CD4-positive, alpha-beta T cell (primary cell): ENCODE measurements at regions not wholly inside any gene's neighbourhood (a gene's known extent, or its start where the extent isn't known, plus 50 kb on each side); places are given as distances from the start of the nearest gene placed in this dataset.

Experiments used
- ATAC-seq: fragments of 200-7000 bp; cut with Tn5 transposase; one replicate; pipeline ENCODE4 v1.10.0; 2022; ENCODE audit warnings: mild to moderate bottlenecking; ENCODE audit not compliant: poor library complexity
- CTCF ChIA-PET: fragments of 350-600 bp; sonication (Branson Sonifier 250); formaldehyde crosslinking; loops from one replicate; lab custom pipeline; 2021; ENCODE audit warnings: antibody characterized with exemption, inconsistent platforms; lab: Charles Lee
- POLR2A ChIA-PET: fragments of 350-600 bp; sonication (Branson Sonifier 250); formaldehyde crosslinking; loops from one replicate; lab custom pipeline; 2021; ENCODE audit warnings: antibody characterized with exemption, inconsistent platforms; lab: Charles Lee
- DNase-seq, 14 experiments: peaks; one replicate each; pipeline ENCODE4 v3.0.0-alpha.2; 2013 to 2020; ENCODE audit warnings: mixed read lengths in 2 of 14
- H3K27ac ChIP-seq, 2 donors: one replicate each; pipeline versions ENCODE4 v1.5.1 to v1.7.0; 2013; ENCODE audit warnings: low read length in 2 of 2, low read depth in 1 of 2, mild to moderate bottlenecking in 1 of 2
- H3K27me3 ChIP-seq, 2 experiments: 1 replicate in 1 of 2; 2 replicates in 1 of 2; pipeline versions ENCODE4 v1.6.1 to v1.7.0; 2013; ENCODE audit warnings: low read length in 2 of 2, control low read depth in 1 of 2, mild to moderate bottlenecking in 1 of 2, moderate library complexity in 1 of 2; ENCODE audit not compliant: insufficient read depth in 2 of 2, control insufficient read depth in 1 of 2
- H3K36me3 ChIP-seq: one replicate; pipeline ENCODE4 v1.6.1; 2013; ENCODE audit warnings: low read length, control low read depth; ENCODE audit not compliant: insufficient read depth
- H3K4me1 ChIP-seq: one replicate; pipeline ENCODE4 v1.6.1; 2013; ENCODE audit warnings: low read length, control low read depth; ENCODE audit not compliant: insufficient read depth
- H3K4me3 ChIP-seq: one replicate; pipeline ENCODE4 v1.5.1; 2013; ENCODE audit warnings: mild to moderate bottlenecking, low read length, moderate library complexity
- H3K9me3 ChIP-seq, 2 experiments: 1 replicate in 1 of 2; 2 replicates in 1 of 2; pipeline versions ENCODE4 v1.6.1 to v1.7.0; 2013; ENCODE audit warnings: low read length in 2 of 2, mild to moderate bottlenecking in 2 of 2, control low read depth in 1 of 2, moderate library complexity in 1 of 2; ENCODE audit not compliant: control insufficient read depth in 1 of 2, insufficient read depth in 1 of 2
- H3K27ac Mint-ChIP-seq: one replicate; pipeline ENCODE4 v1.8.0; 2020; ENCODE audit warnings: mixed read lengths
- H3K27me3 Mint-ChIP-seq: one replicate; pipeline ENCODE4 v1.8.0; 2021; ENCODE audit warnings: mixed read lengths
- H3K36me3 Mint-ChIP-seq: one replicate; pipeline ENCODE4 v1.8.0; 2021; ENCODE audit warnings: low read depth, mixed read lengths
- H3K4me1 Mint-ChIP-seq: one replicate; pipeline ENCODE4 v1.8.0; 2021; ENCODE audit warnings: low read depth, mixed read lengths
- H3K4me3 Mint-ChIP-seq: one replicate; pipeline ENCODE4 v1.8.0; 2020; ENCODE audit warnings: mild to moderate bottlenecking, mixed read lengths
- H3K9me3 Mint-ChIP-seq: one replicate; pipeline ENCODE4 v1.8.0; 2020; ENCODE audit warnings: mixed read lengths
- CTCF ChIP-seq: fragments of 200-600 bp; IDR thresholded peaks from one replicate; pipeline ENCODE4 v1.8.0; 2022; ENCODE audit warnings: antibody characterized with exemption, mild to moderate bottlenecking
- intact Hi-C, 2 experiments: fragments of 100-400 bp; cut with DNase I in 1 of 2; cut with micrococcal nuclease in 1 of 2; formaldehyde crosslinking; loops; one replicate each; pipeline versions ENCODE4 v1.15.1 to v1.9.0; 2023 to 2025; cut with DNase I, micrococcal nuclease

GRCh38 chr5:57889558-57889957, 406.9 kb upstream of the ACTBL2 start:
- no peak for TF ChIP-seq CTCF
- intact Hi-C loops, result no loop called here
- Mint-ChIP-seq H3K27ac (no peak overlapping the region), H3K27me3 (no peaks in the 10 kb centered on the region), H3K4me3 (no peak overlapping the region), H3K36me3 (no peaks in the 10 kb centered on the region), H3K4me1 (no peaks in the 10 kb centered on the region), H3K9me3 (no peaks in the 10 kb centered on the region)
- no peak for ATAC-seq
- Histone ChIP-seq H3K36me3 (no peaks in the 10 kb centered on the region), H3K9me3 (no peaks in the 10 kb centered on the region), H3K4me1 (no peaks in the 10 kb centered on the region), H3K4me3 (no peak overlapping the region), H3K27me3 (no peaks in the 10 kb centered on the region), H3K27ac (no peak overlapping the region)
- DNase-seq, result no peak
- ChIA-PET CTCF (no interaction called here), POLR2A (no interaction called here)

GRCh38 chr5:57887851-57888621, 405.4 kb upstream of the ACTBL2 start:
- H3K9me3 ChIP-seq, result no peaks in the 10 kb centered on the region
- H3K27me3 Mint-ChIP-seq, result no peaks in the 10 kb centered on the region
- DNase-seq (no peak), ATAC-seq (no peak)
- CTCF ChIA-PET, result interaction anchor here (0.5 kb wide), 1 partner anchor 270 kb away, joined by 3 read pairs; no protein-coding TSS in a partner anchor
- intact Hi-C loops, result no loop called here
- no peak overlapping the region for H3K27ac ChIP-seq
- no peak overlapping the region for H3K4me3 Mint-ChIP-seq
- no peak for TF ChIP-seq CTCF
- no peaks in the 10 kb centered on the region for H3K27me3 ChIP-seq
- no peak overlapping the region for H3K27ac Mint-ChIP-seq
- no peaks in the 10 kb centered on the region for H3K4me1 ChIP-seq
- no peaks in the 10 kb centered on the region for H3K36me3 Mint-ChIP-seq
- H3K4me1 Mint-ChIP-seq, result no peaks in the 10 kb centered on the region
- H3K36me3 ChIP-seq, result no peaks in the 10 kb centered on the region
- H3K4me3 ChIP-seq, result no peak overlapping the region
- POLR2A ChIA-PET, result no interaction called here
- H3K9me3 Mint-ChIP-seq, result no peaks in the 10 kb centered on the region

GRCh38 chr5:57884346-57885102, 401.9 kb upstream of the ACTBL2 start:
- H3K4me3 Mint-ChIP-seq, result no peak overlapping the region
- no peaks in the 10 kb centered on the region for H3K9me3 Mint-ChIP-seq
- no peak overlapping the region for H3K27ac ChIP-seq
- no peak overlapping the region for H3K4me3 ChIP-seq
- CTCF ChIA-PET, result no interaction called here
- H3K4me1 ChIP-seq, result no peaks in the 10 kb centered on the region
- TF ChIP-seq CTCF, result no peak
- H3K4me1 Mint-ChIP-seq, result no peaks in the 10 kb centered on the region
- ATAC-seq (no peak), DNase-seq (no peak)
- POLR2A ChIA-PET, result no interaction called here
- H3K9me3 ChIP-seq, result no peaks in the 10 kb centered on the region
- intact Hi-C loops, result no loop called here
- no peak overlapping the region for H3K27ac Mint-ChIP-seq
- no peaks in the 10 kb centered on the region for H3K27me3 ChIP-seq
- H3K36me3 ChIP-seq, result no peaks in the 10 kb centered on the region
- H3K27me3 Mint-ChIP-seq, result peaks cover 7% of the 10 kb centered on the region
- H3K36me3 Mint-ChIP-seq, result no peaks in the 10 kb centered on the region
